GM12872 (cell line): ENCODE measurements at regions not wholly inside any gene's neighbourhood (a gene's known extent, or its start where the extent isn't known, plus 50 kb on each side); places are given as distances from the start of the nearest gene placed in this dataset.

ENCODE experiments used
- CTCF ChIP-seq: IDR thresholded peaks from 3 replicates; pipeline ENCODE4 v1.5.1; 2011; ENCODE audit warnings: low read depth, mild to moderate bottlenecking, low read length, moderate library complexity; ENCODE audit not compliant: insufficient read depth

- TF ChIP-seq CTCF = no peak
Observed at GRCh38 chr2:142495141-142495540, 364.3 kb upstream of the LRP1B start.

- no peak for TF ChIP-seq CTCF
Observed at GRCh38 chr2:142484111-142484510, 353.3 kb upstream of the LRP1B start.

- no peak for TF ChIP-seq CTCF
Observed at GRCh38 chr2:142483653-142484052, 352.8 kb upstream of the LRP1B start.

- TF ChIP-seq CTCF = no peak
Observed at GRCh38 chr2:142478206-142478605, 347.4 kb upstream of the LRP1B start.

GRCh38 chr2:142472382-142472781, 341.6 kb upstream of the LRP1B start:
- TF ChIP-seq CTCF = no peak

- TF ChIP-seq CTCF = no peak
Observed at GRCh38 chr2:142467321-142467720, 336.5 kb upstream of the LRP1B start.

- TF ChIP-seq CTCF = no peak
Observed at GRCh38 chr2:142463047-142463446, 332.2 kb upstream of the LRP1B start.

GRCh38 chr2:142462306-142462705, 331.5 kb upstream of the LRP1B start:
- no peak for TF ChIP-seq CTCF
